Spleen (tissue), 7 donors: ENCODE measurements at regions not wholly inside any gene's neighbourhood (a gene's known extent, or its start where the extent isn't known, plus 50 kb on each side); places are given as distances from the start of the nearest gene placed in this dataset.

Experiments used
- POLR2AphosphoS5 ChIP-seq, 3 donors: sonication (generic); formaldehyde crosslinking; IDR thresholded peaks; one replicate each; pipeline ENCODE4 v1.5.1; 2017; ENCODE audit warnings: antibody characterized with exemption in 3 of 3
- TF ChIP-seq, protein P1 (sequence below), 11 experiments: fragments of 200-600 bp in 7 of 11; fragments of 450-650 bp in 4 of 11; sonication (generic) in 4 of 11; IDR thresholded peaks in 8 of 11; conservative IDR thresholded peaks in 3 of 11; 1 replicate in 7 of 11; 2 replicates in 4 of 11; pipeline versions ENCODE4 v1.4.0 to v1.8.0; 2016 to 2021; ENCODE audit warnings: antibody characterized with exemption in 11 of 11, inconsistent platforms in 4 of 11, mild to moderate bottlenecking in 1 of 11
- donor health status: DM: no; HTN: no; CAD: no; lungs with moderate emphysema.
- donor health status: DM: no; HTN: no; CAD: no.
- donor health status: DM: no; HTN: no; CAD: no.

DNA sequence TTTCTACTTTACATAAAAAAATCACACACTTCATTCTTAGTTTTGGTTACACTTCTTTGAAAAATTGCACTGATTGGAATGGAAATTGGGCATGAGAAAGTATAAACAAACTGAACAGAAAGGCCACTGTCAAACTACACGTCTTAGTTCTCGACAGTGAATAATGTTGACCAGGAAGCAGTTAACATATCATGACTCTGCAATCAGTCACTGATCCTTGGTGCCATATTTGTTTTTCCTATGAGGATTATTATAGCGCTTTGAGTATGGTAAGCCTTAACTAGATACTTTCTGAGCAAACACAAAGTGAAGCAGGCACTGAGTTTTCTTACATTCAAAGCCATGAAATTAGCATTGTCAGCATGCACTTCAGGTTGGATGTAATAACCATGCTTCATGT lies 495.1 kb upstream of the ANKRD30A start:
- TF ChIP-seq, protein P1, sequence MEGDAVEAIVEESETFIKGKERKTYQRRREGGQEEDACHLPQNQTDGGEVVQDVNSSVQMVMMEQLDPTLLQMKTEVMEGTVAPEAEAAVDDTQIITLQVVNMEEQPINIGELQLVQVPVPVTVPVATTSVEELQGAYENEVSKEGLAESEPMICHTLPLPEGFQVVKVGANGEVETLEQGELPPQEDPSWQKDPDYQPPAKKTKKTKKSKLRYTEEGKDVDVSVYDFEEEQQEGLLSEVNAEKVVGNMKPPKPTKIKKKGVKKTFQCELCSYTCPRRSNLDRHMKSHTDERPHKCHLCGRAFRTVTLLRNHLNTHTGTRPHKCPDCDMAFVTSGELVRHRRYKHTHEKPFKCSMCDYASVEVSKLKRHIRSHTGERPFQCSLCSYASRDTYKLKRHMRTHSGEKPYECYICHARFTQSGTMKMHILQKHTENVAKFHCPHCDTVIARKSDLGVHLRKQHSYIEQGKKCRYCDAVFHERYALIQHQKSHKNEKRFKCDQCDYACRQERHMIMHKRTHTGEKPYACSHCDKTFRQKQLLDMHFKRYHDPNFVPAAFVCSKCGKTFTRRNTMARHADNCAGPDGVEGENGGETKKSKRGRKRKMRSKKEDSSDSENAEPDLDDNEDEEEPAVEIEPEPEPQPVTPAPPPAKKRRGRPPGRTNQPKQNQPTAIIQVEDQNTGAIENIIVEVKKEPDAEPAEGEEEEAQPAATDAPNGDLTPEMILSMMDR (IDR thresholded peaks at IDR 0.05 in 8 of 11, conservative IDR thresholded peaks at IDR 0.05 in 3 of 11), result no peak
- no peak for TF ChIP-seq POLR2AphosphoS5 (IDR thresholded peaks at IDR 0.05)
